Neural cell (in vitro differentiated cells): ENCODE measurements at regions not wholly inside any gene's neighbourhood (a gene's known extent, or its start where the extent isn't known, plus 50 kb on each side); places are given as distances from the start of the nearest gene placed in this dataset.

ENCODE experiments used
- H2AFZ ChIP-seq: fragments of 200-600, 300-800 bp; sonication (generic), shearing (Covaris generic); 2 replicates; pipeline ENCODE4 v1.6.0; 2014; ENCODE audit warnings: low read depth, mild to moderate bottlenecking, antibody characterized with exemption, low read length, moderate library complexity
- H3F3A ChIP-seq: fragments of 200-600 bp; shearing (Covaris generic); 2 replicates; pipeline ENCODE4 v1.6.1; 2016; ENCODE audit warnings: mild to moderate bottlenecking, moderate library complexity, mixed read lengths, antibody characterized with exemption, low read length; ENCODE audit not compliant: insufficient read depth, poor library complexity, severe bottlenecking
- H3K27ac ChIP-seq: fragments of 200-600, 300-800 bp; sonication (generic), shearing (Covaris generic); 2 replicates; pipeline ENCODE4 v1.5.1; 2014; ENCODE audit warnings: mild to moderate bottlenecking, low read length, moderate library complexity
- H3K27me3 ChIP-seq: fragments of 300-800, 200-600 bp; sonication (generic), shearing (Covaris generic); 2 replicates; pipeline ENCODE4 v1.6.0; 2014; ENCODE audit warnings: mild to moderate bottlenecking, low read depth, low read length, moderate library complexity; ENCODE audit not compliant: insufficient read depth
- H3K36me3 ChIP-seq: fragments of 300-800, 200-600 bp; sonication (generic), shearing (Covaris generic); 2 replicates; pipeline ENCODE4 v1.5.1; 2014; ENCODE audit warnings: mild to moderate bottlenecking, antibody characterized with exemption, low read length, moderate library complexity; ENCODE audit not compliant: insufficient read depth
- H3K4me2 ChIP-seq: fragments of 300-800, 200-600 bp; sonication (generic), shearing (Covaris generic); 2 replicates; pipeline ENCODE4 v1.6.0; 2014; ENCODE audit warnings: mild to moderate bottlenecking, low read length
- H3K4me3 ChIP-seq: fragments of 300-800, 200-600 bp; sonication (generic), shearing (Covaris generic); 2 replicates; pipeline ENCODE4 v1.5.1; 2014; ENCODE audit warnings: mild to moderate bottlenecking, low read length, moderate library complexity
- H3K79me2 ChIP-seq: fragments of 200-600 bp; shearing (Covaris generic); replicated peaks from 2 replicates; pipeline ENCODE4 v1.6.0; 2014; ENCODE audit warnings: mild to moderate bottlenecking, low read length, moderate library complexity; ENCODE audit not compliant: insufficient read depth
- H3K9ac ChIP-seq: fragments of 300-800, 200-600 bp; sonication (generic), shearing (Covaris generic); 2 replicates; pipeline ENCODE4 v1.6.1; 2016; ENCODE audit warnings: mild to moderate bottlenecking, low read length, mixed read lengths
- H3K9me2 ChIP-seq: fragments of 200-600 bp; shearing (Covaris generic); 2 replicates; pipeline ENCODE4 v1.6.1; 2016; ENCODE audit warnings: mild to moderate bottlenecking, low read length, mixed read lengths; ENCODE audit not compliant: insufficient read depth
- H3K9me3 ChIP-seq: fragments of 200-600, 300-800 bp; sonication (generic), shearing (Covaris generic); 2 replicates; pipeline ENCODE4 v1.6.1; 2016; ENCODE audit warnings: mild to moderate bottlenecking, mixed run types, low read length, moderate library complexity, mixed read lengths
- H4K20me1 ChIP-seq: fragments of 200-600 bp; shearing (Covaris generic); 2 replicates; pipeline ENCODE4 v1.6.1; 2016; ENCODE audit warnings: mild to moderate bottlenecking, mixed run types; ENCODE audit not compliant: insufficient read depth
- EP300 ChIP-seq: fragments of 450-650 bp; conservative IDR thresholded peaks from 2 replicates; pipeline ENCODE4 v1.6.1; 2014; ENCODE audit warnings: antibody characterized with exemption, mild to moderate bottlenecking, moderate library complexity; ENCODE audit not compliant: poor library complexity, severe bottlenecking
- EZH2 ChIP-seq: fragments of 200-600, 300-800 bp; shearing (Covaris generic), sonication (generic); IDR thresholded peaks from 2 replicates; pipeline ENCODE4 v1.6.1; 2014; ENCODE audit warnings: antibody characterized with exemption, low read length, borderline replicate concordance, mild to moderate bottlenecking; ENCODE audit not compliant: insufficient read depth, poor library complexity, severe bottlenecking
- MXI1 ChIP-seq: fragments of 450-650 bp; conservative IDR thresholded peaks from 2 replicates; pipeline ENCODE4 v1.6.1; 2014; ENCODE audit warnings: antibody characterized with exemption, mild to moderate bottlenecking; ENCODE audit not compliant: poor library complexity, severe bottlenecking
- POLR2AphosphoS5 ChIP-seq: IDR thresholded peaks from 2 replicates; pipeline ENCODE4 v1.6.1; 2012
- RAD21 ChIP-seq: fragments of 450-650 bp; conservative IDR thresholded peaks from 2 replicates; pipeline ENCODE4 v1.6.1; 2014; ENCODE audit warnings: antibody characterized with exemption, mild to moderate bottlenecking, moderate library complexity
- SMC3 ChIP-seq: fragments of 450-650 bp; conservative IDR thresholded peaks from 2 replicates; pipeline ENCODE4 v1.6.1; 2014; ENCODE audit warnings: antibody characterized with exemption, mild to moderate bottlenecking, moderate library complexity; ENCODE audit not compliant: poor library complexity
- TAF1 ChIP-seq: IDR thresholded peaks from 2 replicates; pipeline ENCODE4 v1.6.1; 2012; ENCODE audit warnings: low read depth
- TF ChIP-seq, protein P1 (sequence below): fragments of 450-650 bp; IDR thresholded peaks from 2 replicates; pipeline ENCODE4 v1.5.1; 2014; ENCODE audit warnings: antibody characterized with exemption, mild to moderate bottlenecking, moderate library complexity; ENCODE audit not compliant: poor library complexity, severe bottlenecking
- TF ChIP-seq, protein P2 (sequence below): IDR thresholded peaks from 2 replicates; pipeline ENCODE4 v1.6.1; 2012; ENCODE audit warnings: borderline replicate concordance

- Histone ChIP-seq H4K20me1 (no peaks in the 10 kb centered on the region), H3K36me3 (no peaks in the 10 kb centered on the region), H3K79me2 (no peaks in the 10 kb centered on the region), H3K9me2 (peaks cover 3% of the 10 kb centered on the region), H3F3A (no peaks in the 10 kb centered on the region), H3K4me2 (no peak overlapping the region), H3K9me3 (no peaks in the 10 kb centered on the region), H3K27me3 (no peaks in the 10 kb centered on the region), H3K27ac (no peak overlapping the region), H2AFZ (no peak overlapping the region), H3K9ac (no peak overlapping the region), H3K4me3 (no peak overlapping the region)
- TF ChIP-seq, protein P1, sequence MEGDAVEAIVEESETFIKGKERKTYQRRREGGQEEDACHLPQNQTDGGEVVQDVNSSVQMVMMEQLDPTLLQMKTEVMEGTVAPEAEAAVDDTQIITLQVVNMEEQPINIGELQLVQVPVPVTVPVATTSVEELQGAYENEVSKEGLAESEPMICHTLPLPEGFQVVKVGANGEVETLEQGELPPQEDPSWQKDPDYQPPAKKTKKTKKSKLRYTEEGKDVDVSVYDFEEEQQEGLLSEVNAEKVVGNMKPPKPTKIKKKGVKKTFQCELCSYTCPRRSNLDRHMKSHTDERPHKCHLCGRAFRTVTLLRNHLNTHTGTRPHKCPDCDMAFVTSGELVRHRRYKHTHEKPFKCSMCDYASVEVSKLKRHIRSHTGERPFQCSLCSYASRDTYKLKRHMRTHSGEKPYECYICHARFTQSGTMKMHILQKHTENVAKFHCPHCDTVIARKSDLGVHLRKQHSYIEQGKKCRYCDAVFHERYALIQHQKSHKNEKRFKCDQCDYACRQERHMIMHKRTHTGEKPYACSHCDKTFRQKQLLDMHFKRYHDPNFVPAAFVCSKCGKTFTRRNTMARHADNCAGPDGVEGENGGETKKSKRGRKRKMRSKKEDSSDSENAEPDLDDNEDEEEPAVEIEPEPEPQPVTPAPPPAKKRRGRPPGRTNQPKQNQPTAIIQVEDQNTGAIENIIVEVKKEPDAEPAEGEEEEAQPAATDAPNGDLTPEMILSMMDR, result no peak
- TF ChIP-seq POLR2AphosphoS5 (no peak), EZH2 (no peak), EP300 (no peak), RAD21 (no peak), TAF1 (no peak), SMC3 (no peak), MXI1 (no peak)
- TF ChIP-seq, protein P2, sequence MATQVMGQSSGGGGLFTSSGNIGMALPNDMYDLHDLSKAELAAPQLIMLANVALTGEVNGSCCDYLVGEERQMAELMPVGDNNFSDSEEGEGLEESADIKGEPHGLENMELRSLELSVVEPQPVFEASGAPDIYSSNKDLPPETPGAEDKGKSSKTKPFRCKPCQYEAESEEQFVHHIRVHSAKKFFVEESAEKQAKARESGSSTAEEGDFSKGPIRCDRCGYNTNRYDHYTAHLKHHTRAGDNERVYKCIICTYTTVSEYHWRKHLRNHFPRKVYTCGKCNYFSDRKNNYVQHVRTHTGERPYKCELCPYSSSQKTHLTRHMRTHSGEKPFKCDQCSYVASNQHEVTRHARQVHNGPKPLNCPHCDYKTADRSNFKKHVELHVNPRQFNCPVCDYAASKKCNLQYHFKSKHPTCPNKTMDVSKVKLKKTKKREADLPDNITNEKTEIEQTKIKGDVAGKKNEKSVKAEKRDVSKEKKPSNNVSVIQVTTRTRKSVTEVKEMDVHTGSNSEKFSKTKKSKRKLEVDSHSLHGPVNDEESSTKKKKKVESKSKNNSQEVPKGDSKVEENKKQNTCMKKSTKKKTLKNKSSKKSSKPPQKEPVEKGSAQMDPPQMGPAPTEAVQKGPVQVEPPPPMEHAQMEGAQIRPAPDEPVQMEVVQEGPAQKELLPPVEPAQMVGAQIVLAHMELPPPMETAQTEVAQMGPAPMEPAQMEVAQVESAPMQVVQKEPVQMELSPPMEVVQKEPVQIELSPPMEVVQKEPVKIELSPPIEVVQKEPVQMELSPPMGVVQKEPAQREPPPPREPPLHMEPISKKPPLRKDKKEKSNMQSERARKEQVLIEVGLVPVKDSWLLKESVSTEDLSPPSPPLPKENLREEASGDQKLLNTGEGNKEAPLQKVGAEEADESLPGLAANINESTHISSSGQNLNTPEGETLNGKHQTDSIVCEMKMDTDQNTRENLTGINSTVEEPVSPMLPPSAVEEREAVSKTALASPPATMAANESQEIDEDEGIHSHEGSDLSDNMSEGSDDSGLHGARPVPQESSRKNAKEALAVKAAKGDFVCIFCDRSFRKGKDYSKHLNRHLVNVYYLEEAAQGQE, result no peak
Observed at GRCh38 chr4:115228851-115229250, 115.4 kb upstream of the NDST4 start.

DNA sequence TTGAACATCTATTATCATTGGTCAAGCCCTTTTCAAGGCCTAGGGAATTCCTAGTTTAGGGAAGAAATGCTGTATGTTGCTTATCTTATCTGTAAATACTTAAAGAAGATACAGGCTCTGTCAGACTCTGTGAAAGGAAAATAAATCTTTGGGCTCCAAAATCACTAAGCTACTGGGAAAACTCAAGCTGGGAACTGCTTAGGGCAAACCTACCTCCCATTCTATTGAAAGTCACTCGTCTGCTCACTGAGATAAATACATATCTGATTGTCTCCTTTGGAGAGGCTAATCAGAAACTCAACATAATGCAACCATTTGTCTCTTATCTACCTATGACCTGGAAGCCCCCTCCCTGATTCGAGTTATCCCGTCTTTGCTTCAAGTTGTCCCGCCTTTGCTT, 108.6 kb upstream of the NDST4 start:
- Histone ChIP-seq H3K27ac (no peak overlapping the region), H3F3A (no peaks in the 10 kb centered on the region), H3K9me2 (no peaks in the 10 kb centered on the region), H2AFZ (no peak overlapping the region), H3K27me3 (no peaks in the 10 kb centered on the region), H3K36me3 (no peaks in the 10 kb centered on the region), H3K9me3 (no peaks in the 10 kb centered on the region), H4K20me1 (no peaks in the 10 kb centered on the region), H3K9ac (no peak overlapping the region), H3K4me3 (no peak overlapping the region), H3K4me2 (no peak overlapping the region), H3K79me2 (no peaks in the 10 kb centered on the region)
- TF ChIP-seq MXI1 (no peak), POLR2AphosphoS5 (no peak), SMC3 (no peak), RAD21 (no peak), TAF1 (no peak), EZH2 (no peak), EP300 (no peak)
- TF ChIP-seq, protein P2, result no peak
- TF ChIP-seq, protein P1, result no peak
